GM23248 (cell line): ENCODE measurements at regions not wholly inside any gene's neighbourhood (a gene's known extent, or its start where the extent isn't known, plus 50 kb on each side); places are given as distances from the start of the nearest gene placed in this dataset.

Source experiments
- DNase-seq: peaks from one replicate; pipeline ENCODE4 v3.0.0-alpha.2; 2015
- H2AFZ ChIP-seq: fragments of 200-600 bp; sonication (generic); 2 replicates; pipeline ENCODE4 v1.6.1; 2016; ENCODE audit warnings: antibody characterized with exemption
- H3F3A ChIP-seq: fragments of 200-600 bp; sonication (generic); 2 replicates; pipeline ENCODE4 v1.6.1; 2016; ENCODE audit warnings: mild to moderate bottlenecking, antibody characterized with exemption, mixed run types; ENCODE audit not compliant: insufficient read depth
- H3K27ac ChIP-seq: fragments of 200-600 bp; sonication (generic); 2 replicates; pipeline ENCODE4 v1.5.1; 2016; ENCODE audit warnings: mild to moderate bottlenecking
- H3K27me3 ChIP-seq: fragments of 200-600 bp; sonication (generic); replicated peaks from 2 replicates; pipeline ENCODE4 v1.6.1; 2016; ENCODE audit warnings: mild to moderate bottlenecking; ENCODE audit not compliant: insufficient read depth
- H3K36me3 ChIP-seq: fragments of 200-600 bp; sonication (generic); 2 replicates; pipeline ENCODE4 v1.6.1; 2016; ENCODE audit warnings: low read depth, mild to moderate bottlenecking
- H3K4me1 ChIP-seq: fragments of 200-600 bp; sonication (generic); 2 replicates; pipeline ENCODE4 v1.6.1; 2016; ENCODE audit warnings: mild to moderate bottlenecking; ENCODE audit not compliant: insufficient read depth
- H3K4me2 ChIP-seq: fragments of 200-600 bp; sonication (generic); one replicate; pipeline ENCODE4 v1.6.1; 2016; ENCODE audit warnings: mild to moderate bottlenecking; ENCODE audit not compliant: unreplicated experiment
- H3K4me3 ChIP-seq: fragments of 200-600 bp; sonication (generic); 2 replicates; pipeline ENCODE4 v1.5.1; 2016; ENCODE audit warnings: mild to moderate bottlenecking
- H3K79me2 ChIP-seq: fragments of 200-600 bp; sonication (generic); 2 replicates; pipeline ENCODE4 v1.6.1; 2016; ENCODE audit warnings: mild to moderate bottlenecking; ENCODE audit not compliant: insufficient read depth
- H3K9ac ChIP-seq: fragments of 200-600 bp; sonication (generic); 2 replicates; pipeline ENCODE4 v1.6.1; 2016; ENCODE audit warnings: mild to moderate bottlenecking
- H3K9me2 ChIP-seq: fragments of 200-600 bp; sonication (generic); 2 replicates; pipeline ENCODE4 v1.6.1; 2016; ENCODE audit warnings: mixed run types, mild to moderate bottlenecking, moderate library complexity; ENCODE audit not compliant: insufficient read depth
- H3K9me3 ChIP-seq: fragments of 200-600 bp; sonication (generic); one replicate; pipeline ENCODE4 v1.6.1; 2017; ENCODE audit warnings: low read depth
- H4K20me1 ChIP-seq: fragments of 200-600 bp; sonication (generic); 2 replicates; pipeline ENCODE4 v1.6.0; 2016; ENCODE audit not compliant: insufficient read depth
- EZH2 ChIP-seq: fragments of 200-600 bp; sonication (generic); IDR thresholded peaks from 2 replicates; pipeline ENCODE4 v1.6.1; 2018; ENCODE audit warnings: antibody characterized with exemption, mild to moderate bottlenecking; ENCODE audit not compliant: insufficient read depth, poor library complexity, severe bottlenecking
- EZH2phosphoT487 ChIP-seq: fragments of 200-600 bp; sonication (generic); IDR thresholded peaks from 2 replicates; pipeline ENCODE4 v1.6.1; 2018; ENCODE audit warnings: antibody characterized with exemption, moderate library complexity, mild to moderate bottlenecking, low read depth; ENCODE audit not compliant: insufficient read depth
- WGBS, 2 experiments: methylation state at CpG; one replicate each; pipeline ENCODE4 v1.1.6; 2015 to 2017; ENCODE audit warnings: low lambda C conversion rate in 2 of 2, low coverage in 1 of 2; ENCODE audit errors: missing lambda C conversion rate in 2 of 2; 5-methylcytosine and 5-hydroxymethylcytosine counted together
- in situ Hi-C: fragments of 300-500 bp; cut with MboI; formaldehyde crosslinking; loops from 2 replicates; pipeline ENCODE4 v1.15.0; 2020

DNA sequence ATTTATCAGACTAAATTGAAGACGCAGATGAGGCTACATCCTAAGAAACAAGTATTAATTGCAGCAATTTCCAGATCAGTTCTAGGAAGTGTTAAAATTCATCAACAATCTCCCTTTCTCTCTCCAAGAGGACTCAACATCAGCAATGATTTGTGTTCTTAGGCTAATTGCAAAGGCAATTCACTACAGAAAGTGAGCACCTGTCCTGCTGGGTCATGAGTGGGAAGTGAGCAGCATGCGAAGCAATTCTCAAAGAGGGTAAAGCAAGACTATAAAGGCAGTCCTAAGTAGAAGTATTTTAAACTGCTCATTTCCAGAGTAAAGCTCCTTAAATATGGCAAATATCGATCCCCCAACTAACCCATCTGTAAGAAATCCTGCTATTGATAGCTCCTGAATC is 1191.0 kb upstream of the ALCAM start:
- Histone ChIP-seq H3K79me2 (no peaks in the 10 kb centered on the region), H3K9ac (no peak overlapping the region), H3K27ac (no peak overlapping the region), H3F3A (no peaks in the 10 kb centered on the region), H3K4me3 (no peak overlapping the region), H3K36me3 (no peaks in the 10 kb centered on the region), H3K27me3 (no peaks in the 10 kb centered on the region), H3K9me2 (no peaks in the 10 kb centered on the region), H2AFZ (no peak overlapping the region), H3K4me1 (no peaks in the 10 kb centered on the region), H4K20me1 (no peaks in the 10 kb centered on the region), H3K9me3 (no peaks in the 10 kb centered on the region), H3K4me2 (no peak overlapping the region)
- in situ Hi-C loops, result no loop called here
- DNase-seq, result no peak
- 35 to 42% methylated on average over 3 of the region's 3 CpGs for WGBS, 2 experiments
- TF ChIP-seq EZH2 (no peak), EZH2phosphoT487 (no peak)

DNA sequence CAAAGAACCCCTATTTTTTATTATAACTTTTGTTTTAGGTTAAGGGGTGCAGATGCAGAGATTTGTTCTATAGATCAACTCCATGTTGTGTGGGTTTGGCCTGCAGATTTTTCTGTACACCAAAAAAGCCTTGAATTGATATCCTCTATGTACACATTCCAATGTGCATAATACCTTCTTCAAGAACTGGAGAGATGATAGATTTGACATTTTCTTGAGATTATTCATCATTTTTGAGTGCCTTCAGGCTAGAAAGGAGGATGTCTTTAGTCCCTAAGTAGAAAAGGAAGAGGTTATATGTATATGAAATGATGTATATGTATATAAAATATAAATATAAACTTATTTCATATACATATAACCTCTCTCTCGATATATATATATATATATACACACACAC is 1190.0 kb upstream of the ALCAM start:
- Histone ChIP-seq H3K4me2 (no peak overlapping the region), H3K4me3 (no peak overlapping the region)

DNA sequence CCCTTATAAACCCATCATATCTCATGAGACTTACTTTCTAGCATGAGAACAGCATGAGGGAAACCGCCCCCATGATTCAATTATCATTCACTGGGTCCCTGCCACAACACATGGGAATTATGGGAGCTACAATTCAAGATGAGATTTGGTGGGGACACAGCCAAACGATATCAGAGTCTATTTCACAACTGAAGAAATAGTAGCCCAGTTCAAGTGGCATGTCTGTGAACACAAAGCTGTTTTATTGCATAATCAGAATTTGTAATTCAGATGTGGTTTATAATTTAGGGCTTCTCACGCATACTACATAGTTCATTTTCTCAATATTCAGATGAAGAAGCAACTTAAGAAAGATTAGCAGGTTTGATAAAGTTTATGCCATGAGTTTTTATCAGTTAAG is 1188.0 kb upstream of the ALCAM start:
- H2AFZ ChIP-seq, result no peak overlapping the region
- DNase-seq, result peak; percentile 14
- H3K4me1 ChIP-seq, result no peaks in the 10 kb centered on the region
- H3K4me3 ChIP-seq, result no peak overlapping the region
- no peaks in the 10 kb centered on the region for H3K9me3 ChIP-seq
- in situ Hi-C loops, result no loop called here
- whole genome bisulfite sequencing, 2 experiments, result 29 to 30% methylated on average over 3 of the region's 3 CpGs
- H4K20me1 ChIP-seq, result no peaks in the 10 kb centered on the region
- H3K27me3 ChIP-seq, result no peaks in the 10 kb centered on the region
- no peak for TF ChIP-seq EZH2
- TF ChIP-seq EZH2phosphoT487, result no peak
- H3F3A ChIP-seq, result no peaks in the 10 kb centered on the region
- no peaks in the 10 kb centered on the region for H3K36me3 ChIP-seq
- H3K9me2 ChIP-seq, result no peaks in the 10 kb centered on the region
- no peak overlapping the region for H3K27ac ChIP-seq
- H3K79me2 ChIP-seq, result no peaks in the 10 kb centered on the region
- no peak overlapping the region for H3K9ac ChIP-seq
- no peak overlapping the region for H3K4me2 ChIP-seq

More for the DNA sequence above, 1190.0 kb upstream of the ALCAM start:
- no peaks in the 10 kb centered on the region for H4K20me1 ChIP-seq
- no peaks in the 10 kb centered on the region for H3F3A ChIP-seq
- WGBS, 2 experiments, result 0 to 4% methylated on average over 1 of the region's 1 CpG
- no peaks in the 10 kb centered on the region for H3K4me1 ChIP-seq
- no peak overlapping the region for H3K27ac ChIP-seq
- no peak overlapping the region for H2AFZ ChIP-seq
- DNase-seq, result no peak
- no peaks in the 10 kb centered on the region for H3K9me2 ChIP-seq
- no peaks in the 10 kb centered on the region for H3K36me3 ChIP-seq
- H3K27me3 ChIP-seq, result no peaks in the 10 kb centered on the region
- no peaks in the 10 kb centered on the region for H3K9me3 ChIP-seq
- in situ Hi-C loops, result no loop called here
- no peaks in the 10 kb centered on the region for H3K79me2 ChIP-seq
- H3K9ac ChIP-seq, result no peak overlapping the region
- TF ChIP-seq EZH2phosphoT487 (no peak), EZH2 (no peak)

DNA sequence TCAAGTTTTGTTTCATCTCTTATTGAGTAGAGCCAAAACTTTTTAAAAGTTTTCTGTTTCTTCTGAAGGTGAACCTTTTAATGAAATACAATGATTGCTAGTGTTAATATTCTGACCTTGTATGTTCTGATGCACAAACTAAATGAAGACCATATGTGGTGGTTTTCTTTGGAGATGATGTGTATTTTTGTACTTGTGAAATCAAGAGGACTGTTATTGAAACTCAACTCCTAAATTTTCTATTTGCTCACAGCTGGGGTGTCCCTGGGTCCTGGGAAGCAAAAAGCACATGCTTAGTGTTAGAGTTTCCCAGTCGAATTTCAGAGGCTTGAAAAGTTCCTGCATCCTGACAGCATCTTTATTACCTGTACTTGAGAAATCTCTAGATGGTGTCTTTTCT is 1185.8 kb upstream of the ALCAM start:
- H3K36me3 ChIP-seq, result no peaks in the 10 kb centered on the region
- 0 to 7% methylated on average over 1 of the region's 1 CpG for WGBS, 2 experiments
- H3K9ac ChIP-seq, result no peak overlapping the region
- no peaks in the 10 kb centered on the region for H3K9me3 ChIP-seq
- H3K27ac ChIP-seq, result no peak overlapping the region
- no peak overlapping the region for H3K4me3 ChIP-seq
- DNase-seq, result peak; percentile 16
- H3K79me2 ChIP-seq, result no peaks in the 10 kb centered on the region
- H3K4me1 ChIP-seq, result no peaks in the 10 kb centered on the region
- in situ Hi-C loops, result no loop called here
- no peaks in the 10 kb centered on the region for H3K27me3 ChIP-seq
- no peak overlapping the region for H3K4me2 ChIP-seq
- H3F3A ChIP-seq, result no peaks in the 10 kb centered on the region
- no peaks in the 10 kb centered on the region for H3K9me2 ChIP-seq
- H2AFZ ChIP-seq, result no peak overlapping the region
- no peaks in the 10 kb centered on the region for H4K20me1 ChIP-seq
- TF ChIP-seq EZH2phosphoT487 (no peak), EZH2 (no peak)

DNA sequence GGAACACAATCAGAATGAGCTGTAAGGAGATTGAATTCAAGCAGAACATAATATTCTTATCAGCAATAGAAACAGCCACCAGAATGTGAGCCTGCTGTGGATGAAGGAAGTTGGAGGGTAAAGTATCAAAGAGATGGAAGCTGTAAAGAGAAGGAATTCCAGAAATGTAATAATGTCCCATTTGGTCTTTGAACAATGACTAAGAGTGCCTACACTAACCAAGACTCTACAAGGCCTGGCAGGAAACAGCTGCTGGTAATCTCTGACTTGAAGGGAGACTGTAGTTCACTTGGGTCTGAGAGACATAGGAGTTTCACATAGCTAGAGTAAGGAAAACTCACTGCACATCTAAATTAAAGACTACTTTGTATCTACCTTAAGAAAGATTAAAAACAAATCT is 1176.0 kb upstream of the ALCAM start:
- H3K79me2 ChIP-seq, result no peaks in the 10 kb centered on the region
- H3K9me3 ChIP-seq, result no peaks in the 10 kb centered on the region
- H3K9ac ChIP-seq, result no peak overlapping the region
- H3K4me3 ChIP-seq, result no peak overlapping the region
- no peaks in the 10 kb centered on the region for H4K20me1 ChIP-seq
- H3K27ac ChIP-seq, result no peak overlapping the region
- H3K9me2 ChIP-seq, result no peaks in the 10 kb centered on the region
- H3F3A ChIP-seq, result no peaks in the 10 kb centered on the region
- no peaks in the 10 kb centered on the region for H3K4me1 ChIP-seq
- no peak for TF ChIP-seq EZH2phosphoT487
- TF ChIP-seq EZH2, result no peak
- no peak for DNase-seq
- no peak overlapping the region for H3K4me2 ChIP-seq
- H3K27me3 ChIP-seq, result no peaks in the 10 kb centered on the region
- H2AFZ ChIP-seq, result no peak overlapping the region
- no peaks in the 10 kb centered on the region for H3K36me3 ChIP-seq
- in situ Hi-C loops, result no loop called here
